AG04450 (cell line): ENCODE measurements at regions not wholly inside any gene's neighbourhood (a gene's known extent, or its start where the extent isn't known, plus 50 kb on each side); places are given as distances from the start of the nearest gene placed in this dataset.

ENCODE experiments used
- CTCF ChIA-PET: fragments of 300-600, 350-600 bp; formaldehyde crosslinking; extraction: SDS; loops from one replicate; lab custom pipeline; 2022; ENCODE audit warnings: antibody characterized with exemption, inconsistent platforms; lab: Charles Lee
- POLR2A ChIA-PET: fragments of 350-600 bp; formaldehyde crosslinking; extraction: SDS; loops from one replicate; lab custom pipeline; 2021; ENCODE audit warnings: antibody characterized with exemption, inconsistent platforms; lab: Yijun Ruan, JAX
- DNase-seq: peaks from one replicate; pipeline ENCODE4 v3.0.0-alpha.2; 2011; ENCODE audit warnings: low read depth, low spot score
- H3K27ac ChIP-seq: one replicate; pipeline ENCODE4 v1.5.1; 2012; ENCODE audit warnings: low read depth, low read length, control low read depth
- H3K27me3 ChIP-seq: one replicate; pipeline ENCODE4 v1.6.0; 2012; ENCODE audit warnings: low read length; ENCODE audit not compliant: control insufficient read depth, insufficient read depth
- H3K4me3 ChIP-seq: 2 replicates; pipeline ENCODE4 v1.5.1; 2011; ENCODE audit warnings: mild to moderate bottlenecking, low read depth, low read length, control low read depth
- H3K9me3 ChIP-seq: 2 replicates; pipeline ENCODE4 v1.5.1; 2012; ENCODE audit warnings: low read length; ENCODE audit not compliant: control insufficient read depth, insufficient read depth
- CTCF ChIP-seq: IDR thresholded peaks from 2 replicates; pipeline ENCODE4 v1.5.1; 2011; ENCODE audit warnings: low read depth, low read length, control low read depth, inconsistent platforms

GRCh38 chr6:113203715-113204110 is 653.4 kb upstream of the MARCKS start:
- no peaks in the 10 kb centered on the region for H3K27me3 ChIP-seq
- H3K9me3 ChIP-seq = no peaks in the 10 kb centered on the region
- no peak overlapping the region for H3K27ac ChIP-seq
- ChIA-PET POLR2A (no interaction called here), CTCF (no interaction called here)
- H3K4me3 ChIP-seq = no peak overlapping the region
- TF ChIP-seq CTCF = no peak
- DNase-seq = no peak

- Histone ChIP-seq H3K9me3 (no peaks in the 10 kb centered on the region), H3K4me3 (no peak overlapping the region), H3K27me3 (no peaks in the 10 kb centered on the region), H3K27ac (no peak overlapping the region)
- no peak for DNase-seq
- ChIA-PET CTCF (interaction anchor here (1.3 kb wide), 1 partner anchor 674 kb away, joined by 3 read pairs; no protein-coding TSS in a partner anchor), POLR2A (no interaction called here)
- TF ChIP-seq CTCF = no peak
Observed at GRCh38 chr6:113205553-113205952, 651.6 kb upstream of the MARCKS start.

- DNase-seq = no peak
- CTCF ChIA-PET = no interaction called here
Observed at GRCh38 chr6:113208726-113209125, 648.4 kb upstream of the MARCKS start.

GRCh38 chr6:113209315-113209714 is 647.8 kb upstream of the MARCKS start:
- Histone ChIP-seq H3K4me3 (no peak overlapping the region), H3K27ac (no peak overlapping the region), H3K9me3 (no peaks in the 10 kb centered on the region), H3K27me3 (no peaks in the 10 kb centered on the region)
- ChIA-PET POLR2A (no interaction called here), CTCF (no interaction called here)
- TF ChIP-seq CTCF = no peak
- DNase-seq = no peak

More at GRCh38 chr6:113208726-113209125, 648.4 kb upstream of the MARCKS start:
- POLR2A ChIA-PET = no interaction called here
- no peaks in the 10 kb centered on the region for H3K27me3 ChIP-seq
- no peak overlapping the region for H3K27ac ChIP-seq
- H3K9me3 ChIP-seq = no peaks in the 10 kb centered on the region
- TF ChIP-seq CTCF = no peak
- H3K4me3 ChIP-seq = no peak overlapping the region

GRCh38 chr6:113211170-113211569 is 646.0 kb upstream of the MARCKS start:
- H3K9me3 ChIP-seq = no peaks in the 10 kb centered on the region
- POLR2A ChIA-PET = no interaction called here
- H3K27ac ChIP-seq = no peak overlapping the region
- DNase-seq = no peak
- CTCF ChIA-PET = interaction anchor here (0.7 kb wide), 1 partner anchor 202 kb away, joined by 3 read pairs; no protein-coding TSS in a partner anchor
- H3K4me3 ChIP-seq = no peak overlapping the region
- no peak for TF ChIP-seq CTCF
- no peaks in the 10 kb centered on the region for H3K27me3 ChIP-seq
